Upper lobe of right lung (tissue), 1 donor: ENCODE measurements at regions not wholly inside any gene's neighbourhood (a gene's known extent, or its start where the extent isn't known, plus 50 kb on each side); places are given as distances from the start of the nearest gene placed in this dataset.

Experiments
- ATAC-seq: fragments of 200-7000 bp; cut with Tn5 transposase; one replicate; pipeline ENCODE4 v1.9.1; 2020; ENCODE audit warnings: mild to moderate bottlenecking, moderate library complexity
- DNase-seq: peaks from one replicate; pipeline ENCODE4 v3.0.0-alpha.2; 2020
- H3K27ac ChIP-seq: fragments of 200-600 bp; one replicate; pipeline ENCODE4 v1.8.0; 2022
- H3K27me3 ChIP-seq: fragments of 200-600 bp; one replicate; pipeline ENCODE4 v1.8.0; 2022; ENCODE audit warnings: mild to moderate bottlenecking
- H3K36me3 ChIP-seq: fragments of 200-600 bp; one replicate; pipeline ENCODE4 v1.8.0; 2022
- H3K4me1 ChIP-seq: fragments of 200-600 bp; one replicate; pipeline ENCODE4 v1.8.0; 2022
- H3K4me3 ChIP-seq: fragments of 200-600 bp; one replicate; pipeline ENCODE4 v1.8.0; 2022; ENCODE audit warnings: mild to moderate bottlenecking
- H3K9me3 ChIP-seq: fragments of 200-600 bp; one replicate; pipeline ENCODE4 v1.8.0; 2022
- intact Hi-C: fragments of 100-400 bp; cut with DNase I; formaldehyde crosslinking; loops from one replicate; pipeline ENCODE4 v1.11.0; 2022
- TF ChIP-seq, protein P1 (sequence below): fragments of 200-600 bp; IDR thresholded peaks from one replicate; pipeline ENCODE4 v1.8.0; 2022; ENCODE audit warnings: antibody characterized with exemption
- donor health status: DM: no; HTN: yes; CAD: no; lungs with severe emphysema.

DNA sequence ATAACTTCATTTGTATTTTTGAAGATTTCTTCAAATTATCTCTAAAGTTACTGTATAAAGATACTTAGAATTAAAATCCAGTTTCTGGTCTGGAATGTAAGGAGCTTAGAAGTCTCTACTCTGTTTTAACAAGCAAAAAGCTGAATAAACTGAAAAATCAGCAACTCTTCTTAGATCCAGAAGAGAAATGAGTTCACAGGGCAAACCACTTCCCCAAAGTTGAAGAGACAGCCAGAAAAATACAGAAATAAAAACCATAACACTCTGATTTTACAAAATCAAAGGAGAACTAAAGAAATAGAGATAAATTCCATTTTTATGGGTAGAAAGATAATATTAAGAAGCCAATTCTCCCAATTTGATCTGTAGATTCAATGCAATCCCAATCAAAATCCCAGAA is 1166.8 kb downstream of the ADGRL3 start:
- Histone ChIP-seq H3K27me3 (no peaks in the 10 kb centered on the region), H3K9me3 (no peaks in the 10 kb centered on the region), H3K4me1 (no peaks in the 10 kb centered on the region), H3K4me3 (no peak overlapping the region), H3K27ac (no peak overlapping the region), H3K36me3 (no peaks in the 10 kb centered on the region)
- intact Hi-C loops, result no loop called here
- TF ChIP-seq, protein P1, sequence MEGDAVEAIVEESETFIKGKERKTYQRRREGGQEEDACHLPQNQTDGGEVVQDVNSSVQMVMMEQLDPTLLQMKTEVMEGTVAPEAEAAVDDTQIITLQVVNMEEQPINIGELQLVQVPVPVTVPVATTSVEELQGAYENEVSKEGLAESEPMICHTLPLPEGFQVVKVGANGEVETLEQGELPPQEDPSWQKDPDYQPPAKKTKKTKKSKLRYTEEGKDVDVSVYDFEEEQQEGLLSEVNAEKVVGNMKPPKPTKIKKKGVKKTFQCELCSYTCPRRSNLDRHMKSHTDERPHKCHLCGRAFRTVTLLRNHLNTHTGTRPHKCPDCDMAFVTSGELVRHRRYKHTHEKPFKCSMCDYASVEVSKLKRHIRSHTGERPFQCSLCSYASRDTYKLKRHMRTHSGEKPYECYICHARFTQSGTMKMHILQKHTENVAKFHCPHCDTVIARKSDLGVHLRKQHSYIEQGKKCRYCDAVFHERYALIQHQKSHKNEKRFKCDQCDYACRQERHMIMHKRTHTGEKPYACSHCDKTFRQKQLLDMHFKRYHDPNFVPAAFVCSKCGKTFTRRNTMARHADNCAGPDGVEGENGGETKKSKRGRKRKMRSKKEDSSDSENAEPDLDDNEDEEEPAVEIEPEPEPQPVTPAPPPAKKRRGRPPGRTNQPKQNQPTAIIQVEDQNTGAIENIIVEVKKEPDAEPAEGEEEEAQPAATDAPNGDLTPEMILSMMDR, result no peak
- ATAC-seq (no peak), DNase-seq (no peak)

DNA sequence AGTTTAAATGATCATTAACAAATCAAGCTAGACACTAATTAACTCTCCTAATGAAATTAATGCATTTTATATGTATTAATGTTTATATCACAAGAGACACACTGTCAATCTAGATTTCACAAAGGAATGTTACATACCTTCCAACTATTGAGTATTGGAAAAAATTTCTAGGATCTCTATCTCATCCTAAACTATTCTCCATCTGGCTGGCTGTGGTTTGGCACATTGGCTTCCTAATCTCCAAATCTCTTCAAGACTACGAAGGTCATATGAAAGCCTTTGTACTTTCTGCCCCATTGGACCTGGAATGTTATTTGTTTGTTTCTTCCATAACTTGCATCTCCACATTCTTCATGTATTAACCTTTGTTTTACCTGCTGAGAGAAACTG is 1160.0 kb downstream of the ADGRL3 start:
- H3K4me1 ChIP-seq, result no peaks in the 10 kb centered on the region
- H3K4me3 ChIP-seq, result no peak overlapping the region
- no peaks in the 10 kb centered on the region for H3K9me3 ChIP-seq
- TF ChIP-seq, protein P1, result no peak
- DNase-seq, result no peak
- H3K27ac ChIP-seq, result no peak overlapping the region
- no peak for ATAC-seq
- intact Hi-C loops, result no loop called here
- H3K27me3 ChIP-seq, result no peaks in the 10 kb centered on the region
- no peaks in the 10 kb centered on the region for H3K36me3 ChIP-seq

DNA sequence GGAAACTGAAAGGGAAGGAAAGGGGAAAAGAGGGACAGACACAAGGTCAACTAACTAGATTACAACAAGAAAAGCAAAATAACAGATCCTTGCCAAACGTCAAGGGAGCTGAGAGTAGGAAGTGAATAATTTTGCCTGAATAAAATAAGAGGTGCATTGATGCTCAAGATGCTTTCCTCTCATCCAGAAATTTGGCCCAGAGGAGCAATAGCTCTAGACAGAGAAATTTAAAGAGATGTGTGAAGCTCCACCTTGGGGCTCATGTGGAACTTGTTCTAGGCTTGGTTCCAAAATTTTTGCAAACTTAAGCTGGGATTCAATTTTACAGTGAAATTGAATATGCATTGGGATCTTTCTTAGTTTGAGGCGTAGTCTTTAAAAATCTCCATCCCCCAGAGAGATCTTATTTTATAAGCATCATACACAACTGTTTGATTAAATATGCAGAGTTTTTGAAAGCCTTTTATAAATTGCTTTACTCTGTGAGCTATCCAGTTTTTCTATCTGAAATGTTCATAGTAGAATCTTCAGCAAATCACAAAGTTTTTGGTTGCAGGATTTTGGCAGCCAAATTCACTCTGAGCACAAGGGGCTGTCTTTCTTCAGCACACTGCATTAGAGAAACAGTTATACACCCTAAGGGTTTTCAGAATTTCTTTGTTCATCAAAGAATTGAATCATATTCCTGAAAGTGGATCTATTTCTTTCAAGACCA is 1159.5 kb downstream of the ADGRL3 start:
- ATAC-seq (no peak), DNase-seq (no peak)
- Histone ChIP-seq H3K9me3 (no peaks in the 10 kb centered on the region), H3K36me3 (no peaks in the 10 kb centered on the region), H3K27ac (no peak overlapping the region), H3K4me1 (no peaks in the 10 kb centered on the region), H3K27me3 (no peaks in the 10 kb centered on the region), H3K4me3 (no peak overlapping the region)
- TF ChIP-seq, protein P1, result no peak
- intact Hi-C loops, result no loop called here

DNA sequence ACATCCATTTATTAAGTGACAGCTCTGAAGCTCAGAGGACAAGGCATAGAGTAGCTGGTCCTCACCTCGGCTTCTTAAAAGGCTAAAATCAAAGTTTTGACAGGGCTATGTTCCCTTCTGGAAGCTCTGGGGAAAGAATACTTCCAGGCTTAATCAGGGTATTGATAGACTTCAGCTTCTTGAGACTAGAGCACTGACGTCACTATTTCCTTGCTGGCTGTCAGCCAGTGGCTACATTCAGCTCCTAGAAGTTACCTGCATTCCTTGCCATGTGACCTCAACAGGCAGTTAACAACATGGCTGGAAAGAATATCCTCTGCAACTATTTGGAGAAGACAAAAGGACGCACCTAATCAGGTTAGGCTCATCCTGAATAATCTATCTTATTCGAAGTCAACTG is 1144.8 kb downstream of the ADGRL3 start:
- TF ChIP-seq, protein P1, result no peak
- ATAC-seq, result no peak
- no peaks in the 10 kb centered on the region for H3K27me3 ChIP-seq

DNA sequence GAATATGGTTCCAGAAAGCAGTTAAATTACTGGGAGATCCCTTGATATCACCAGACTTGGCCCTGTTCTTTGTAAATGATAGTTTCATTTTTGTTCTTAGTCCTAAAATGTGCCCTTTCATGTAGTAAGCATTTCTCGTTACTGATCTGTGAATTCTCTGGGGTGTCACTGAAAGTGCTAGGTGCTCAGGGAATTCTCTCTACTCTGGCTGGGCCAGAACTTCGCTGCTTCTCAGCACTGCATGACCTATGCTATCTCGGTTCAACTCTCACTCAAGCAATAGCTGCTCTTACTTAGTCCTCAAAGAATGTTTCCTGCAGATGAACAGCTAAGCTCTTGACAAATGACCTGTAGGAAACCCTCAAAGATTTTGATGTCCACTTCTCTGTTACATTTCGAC is 1144.3 kb downstream of the ADGRL3 start:
- no peaks in the 10 kb centered on the region for H3K36me3 ChIP-seq
- no peaks in the 10 kb centered on the region for H3K27me3 ChIP-seq
- H3K4me1 ChIP-seq, result no peaks in the 10 kb centered on the region
- intact Hi-C loops, result no loop called here
- ATAC-seq (no peak), DNase-seq (no peak)
- no peak overlapping the region for H3K4me3 ChIP-seq
- TF ChIP-seq, protein P1, result no peak
- H3K27ac ChIP-seq, result no peak overlapping the region
- peaks cover 8% of the 10 kb centered on the region for H3K9me3 ChIP-seq

More for the DNA sequence above, 1144.8 kb downstream of the ADGRL3 start:
- DNase-seq, result no peak
- Histone ChIP-seq H3K9me3 (peaks cover 8% of the 10 kb centered on the region), H3K36me3 (no peaks in the 10 kb centered on the region), H3K27ac (no peak overlapping the region), H3K4me1 (no peaks in the 10 kb centered on the region), H3K4me3 (no peak overlapping the region)
- intact Hi-C loops, result no loop called here

DNA sequence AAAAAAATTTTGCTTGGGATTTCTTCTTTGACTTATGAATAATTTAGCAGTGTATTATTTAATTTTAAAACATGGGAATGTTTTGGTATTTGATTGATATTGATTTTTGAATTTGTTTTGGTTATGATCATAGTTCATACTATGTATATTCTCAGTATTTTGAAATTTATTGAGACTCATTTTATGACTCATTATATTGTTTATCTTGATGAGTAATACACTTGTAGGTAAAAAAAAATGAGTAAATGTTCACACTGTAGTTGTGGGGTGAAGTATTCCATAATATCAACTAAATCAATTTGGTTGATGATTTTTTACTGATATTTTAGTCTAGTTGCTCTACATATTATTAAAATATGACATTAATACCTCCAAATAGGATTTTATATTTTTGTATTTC is 1142.2 kb downstream of the ADGRL3 start:
- H3K4me3 ChIP-seq, result no peak overlapping the region
- DNase-seq, result no peak
- H3K27me3 ChIP-seq, result no peaks in the 10 kb centered on the region
- TF ChIP-seq, protein P1, result no peak
- H3K9me3 ChIP-seq, result peaks cover 8% of the 10 kb centered on the region
- intact Hi-C loops, result no loop called here
- H3K27ac ChIP-seq, result no peak overlapping the region
- H3K36me3 ChIP-seq, result no peaks in the 10 kb centered on the region
- no peaks in the 10 kb centered on the region for H3K4me1 ChIP-seq
- no peak for ATAC-seq
